Activated CD4-positive, alpha-beta memory T cell treated with anti-CD3 and anti-CD28 coated beads for 36 hours (primary cell): ENCODE measurements at regions not wholly inside any gene's neighbourhood (a gene's known extent, or its start where the extent isn't known, plus 50 kb on each side); places are given as distances from the start of the nearest gene placed in this dataset.

Experiments
- CTCF ChIA-PET: fragments of 350-600 bp; sonication (Branson Sonifier 250); formaldehyde crosslinking; loops from one replicate; lab custom pipeline; 2021; ENCODE audit warnings: antibody characterized with exemption, inconsistent platforms; lab: Charles Lee
- POLR2A ChIA-PET: fragments of 350-600 bp; sonication (Branson Sonifier 250); formaldehyde crosslinking; loops from one replicate; lab custom pipeline; 2021; ENCODE audit warnings: antibody characterized with exemption; lab: Charles Lee
- DNase-seq: peaks from one replicate; pipeline ENCODE4 v3.0.0-alpha.2; 2020
- H3K27ac Mint-ChIP-seq: one replicate; pipeline ENCODE4 v1.8.0; 2021; ENCODE audit warnings: mixed read lengths
- H3K27me3 Mint-ChIP-seq: one replicate; pipeline ENCODE4 v1.8.0; 2021; ENCODE audit warnings: mixed read lengths
- H3K36me3 Mint-ChIP-seq: one replicate; pipeline ENCODE4 v1.8.0; 2021; ENCODE audit warnings: mixed read lengths
- H3K4me1 Mint-ChIP-seq: one replicate; pipeline ENCODE4 v1.8.0; 2021; ENCODE audit warnings: low read depth, mixed read lengths
- H3K4me3 Mint-ChIP-seq: one replicate; pipeline ENCODE4 v1.8.0; 2021; ENCODE audit warnings: mild to moderate bottlenecking, mixed read lengths
- H3K9me3 Mint-ChIP-seq: one replicate; pipeline ENCODE4 v1.8.0; 2021; ENCODE audit warnings: mixed read lengths
- intact Hi-C: fragments of 100-400 bp; cut with micrococcal nuclease; formaldehyde crosslinking; loops from one replicate; pipeline ENCODE4 v1.15.1; 2023

DNA sequence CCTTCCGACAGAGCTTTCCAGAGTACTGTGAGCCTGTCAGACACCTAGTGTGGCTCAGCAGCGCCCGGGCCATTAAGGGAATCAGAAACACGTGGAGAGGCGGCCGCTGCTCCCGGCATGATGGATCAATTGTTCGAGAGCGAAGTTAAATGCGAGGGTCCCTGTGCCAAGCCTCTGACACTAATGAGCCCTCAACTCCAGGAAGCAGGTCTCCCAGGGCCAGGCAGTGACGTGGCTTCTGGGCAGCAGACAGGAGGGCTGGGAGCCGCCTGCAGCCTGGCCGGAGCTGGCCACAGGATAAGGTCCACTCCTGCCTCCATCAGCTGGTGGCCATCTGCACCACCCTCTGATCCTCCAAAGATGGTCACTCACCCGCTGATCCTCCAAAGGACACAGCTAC is 67.5 kb upstream of the CLDN14 start:
- POLR2A ChIA-PET, result no interaction called here
- CTCF ChIA-PET, result interaction anchor here (1.1 kb wide), 1 partner anchor 166 kb away, joined by 3 read pairs; no protein-coding TSS in a partner anchor
- intact Hi-C loops, result no loop called here
- Mint-ChIP-seq H3K4me3 (no peak overlapping the region), H3K9me3 (no peaks in the 10 kb centered on the region), H3K27me3 (peaks cover 10% of the 10 kb centered on the region), H3K36me3 (no peaks in the 10 kb centered on the region), H3K27ac (no peak overlapping the region), H3K4me1 (no peaks in the 10 kb centered on the region)
- no peak for DNase-seq

DNA sequence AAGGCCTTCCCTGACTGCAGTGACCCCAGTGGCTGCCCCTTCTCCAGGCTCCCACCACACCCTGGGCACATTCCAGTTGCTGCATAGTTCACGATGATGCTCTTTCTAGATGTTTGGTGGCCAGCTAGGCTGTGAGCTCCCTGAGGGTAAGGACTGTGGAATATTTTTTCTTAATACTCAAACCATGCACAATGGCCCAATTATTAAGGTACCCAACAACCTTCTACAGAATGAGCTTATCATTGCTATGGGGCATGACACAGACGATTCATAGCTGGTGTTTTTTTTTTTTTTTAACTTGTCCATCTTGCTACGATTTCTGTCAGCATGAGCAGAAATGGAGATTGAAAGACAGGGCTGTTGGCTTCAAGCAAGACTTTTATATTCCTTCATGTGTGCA is 68.9 kb upstream of the CLDN14 start:
- Mint-ChIP-seq H3K4me3 (no peak overlapping the region), H3K4me1 (no peaks in the 10 kb centered on the region), H3K27me3 (peaks cover 8% of the 10 kb centered on the region), H3K9me3 (no peaks in the 10 kb centered on the region), H3K27ac (no peak overlapping the region), H3K36me3 (no peaks in the 10 kb centered on the region)
- ChIA-PET POLR2A (no interaction called here), CTCF (no interaction called here)
- DNase-seq, result no peak
- intact Hi-C loops, result no loop called here

- no peaks in the 10 kb centered on the region for H3K9me3 Mint-ChIP-seq
- no peaks in the 10 kb centered on the region for H3K36me3 Mint-ChIP-seq
- H3K4me3 Mint-ChIP-seq, result no peak overlapping the region
- ChIA-PET POLR2A (no interaction called here), CTCF (no interaction called here)
- no peaks in the 10 kb centered on the region for H3K4me1 Mint-ChIP-seq
- H3K27ac Mint-ChIP-seq, result no peak overlapping the region
- peaks cover 10% of the 10 kb centered on the region for H3K27me3 Mint-ChIP-seq
- no peak for DNase-seq
- intact Hi-C loops, result no loop called here
These were observed 69.5 kb upstream of the CLDN14 start for GRCh38 chr21:36549470-36549869.

- intact Hi-C loops, result no loop called here
- Mint-ChIP-seq H3K27ac (no peak overlapping the region), H3K9me3 (no peaks in the 10 kb centered on the region), H3K4me3 (no peak overlapping the region), H3K4me1 (no peaks in the 10 kb centered on the region), H3K27me3 (peaks cover 9% of the 10 kb centered on the region), H3K36me3 (no peaks in the 10 kb centered on the region)
- CTCF ChIA-PET, result no interaction called here
- DNase-seq, result no peak
- POLR2A ChIA-PET, result no interaction called here
These were observed 70.8 kb upstream of the CLDN14 start for GRCh38 chr21:36550761-36551160.

- DNase-seq, result no peak
- Mint-ChIP-seq H3K27me3 (peaks cover 9% of the 10 kb centered on the region), H3K4me3 (no peak overlapping the region), H3K36me3 (no peaks in the 10 kb centered on the region), H3K4me1 (no peaks in the 10 kb centered on the region), H3K9me3 (no peaks in the 10 kb centered on the region), H3K27ac (no peak overlapping the region)
- ChIA-PET POLR2A (no interaction called here), CTCF (no interaction called here)
- intact Hi-C loops, result no loop called here
These were observed 71.4 kb upstream of the CLDN14 start for GRCh38 chr21:36551321-36551720.

DNA sequence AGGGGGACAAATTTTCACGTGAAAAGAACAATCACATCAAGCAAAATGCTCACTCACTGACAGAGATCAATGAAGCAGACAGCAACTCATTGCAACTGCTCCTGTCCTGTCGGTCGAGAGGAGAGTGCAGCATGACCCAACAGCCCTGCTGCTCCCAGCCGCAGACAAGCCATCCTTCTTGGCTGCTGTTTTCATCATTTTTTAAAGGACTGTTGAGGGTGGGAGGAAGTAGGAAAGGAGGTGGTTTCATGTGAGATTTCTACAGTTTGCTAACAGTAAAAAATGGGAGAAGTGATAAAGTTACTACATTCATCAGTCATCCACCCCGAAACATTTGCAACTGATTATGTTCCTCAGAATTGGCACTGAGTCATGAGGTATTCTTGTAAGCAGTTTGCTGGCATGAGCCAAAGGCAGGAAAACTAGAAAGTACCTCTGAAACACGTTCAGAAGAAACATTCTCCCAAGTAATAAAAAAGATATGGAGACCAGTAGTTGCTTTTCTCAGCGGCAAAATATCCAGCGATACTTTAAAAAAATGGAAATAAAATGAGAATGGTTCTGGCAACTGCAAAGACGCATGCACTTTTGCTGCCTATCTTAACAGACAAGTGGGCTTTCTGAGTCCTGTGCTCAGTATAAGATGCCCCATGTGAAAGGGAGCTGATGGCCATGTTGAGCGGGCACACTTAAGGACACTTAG is 72.0 kb upstream of the CLDN14 start:
- Mint-ChIP-seq H3K4me1 (no peaks in the 10 kb centered on the region), H3K36me3 (no peaks in the 10 kb centered on the region), H3K9me3 (no peaks in the 10 kb centered on the region), H3K27ac (no peak overlapping the region), H3K27me3 (peaks cover 10% of the 10 kb centered on the region), H3K4me3 (no peak overlapping the region)
- CTCF ChIA-PET, result no interaction called here
- intact Hi-C loops, result no loop called here
- POLR2A ChIA-PET, result no interaction called here
- DNase-seq, result no peak

DNA sequence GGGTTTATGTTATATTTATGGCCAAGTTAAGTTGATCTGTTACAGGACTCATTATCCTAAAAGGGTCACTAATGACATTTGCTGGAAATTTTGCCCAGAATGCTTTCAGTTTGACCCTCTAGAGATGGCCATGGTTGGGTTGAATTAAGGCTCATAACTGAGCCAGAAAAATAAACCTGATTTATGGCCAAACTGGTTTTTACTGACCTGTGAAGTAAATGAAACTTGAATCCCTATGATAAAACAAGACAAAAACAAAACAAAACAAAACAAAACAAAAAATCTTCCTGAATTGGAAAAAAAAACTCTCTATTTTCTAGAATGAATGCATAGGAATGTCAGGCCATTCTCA is 72.5 kb upstream of the CLDN14 start:
- DNase-seq, result no peak
- no peaks in the 10 kb centered on the region for H3K4me1 Mint-ChIP-seq
- no peak overlapping the region for H3K27ac Mint-ChIP-seq
- ChIA-PET POLR2A (interaction anchor here (0.6 kb wide), 1 partner anchor 135 kb away, joined by 3 read pairs; no protein-coding TSS in a partner anchor), CTCF (no interaction called here)
- no peaks in the 10 kb centered on the region for H3K36me3 Mint-ChIP-seq
- intact Hi-C loops, result no loop called here
- peaks cover 11% of the 10 kb centered on the region for H3K27me3 Mint-ChIP-seq
- H3K9me3 Mint-ChIP-seq, result no peaks in the 10 kb centered on the region
- H3K4me3 Mint-ChIP-seq, result no peak overlapping the region

GRCh38 chr21:36553406-36553805 is 73.5 kb upstream of the CLDN14 start:
- H3K27me3 Mint-ChIP-seq, result peaks cover 9% of the 10 kb centered on the region
- no peaks in the 10 kb centered on the region for H3K4me1 Mint-ChIP-seq
- no peak overlapping the region for H3K4me3 Mint-ChIP-seq
- ChIA-PET POLR2A (no interaction called here), CTCF (no interaction called here)
- H3K27ac Mint-ChIP-seq, result no peak overlapping the region
- no peaks in the 10 kb centered on the region for H3K36me3 Mint-ChIP-seq
- intact Hi-C loops, result no loop called here
- no peak for DNase-seq
- H3K9me3 Mint-ChIP-seq, result peaks cover 2% of the 10 kb centered on the region

GRCh38 chr21:36554411-36555157 is 74.7 kb upstream of the CLDN14 start:
- ChIA-PET POLR2A (no interaction called here), CTCF (no interaction called here)
- no peaks in the 10 kb centered on the region for H3K36me3 Mint-ChIP-seq
- no peaks in the 10 kb centered on the region for H3K4me1 Mint-ChIP-seq
- H3K27me3 Mint-ChIP-seq, result peaks cover 9% of the 10 kb centered on the region
- H3K27ac Mint-ChIP-seq, result no peak overlapping the region
- no peak overlapping the region for H3K4me3 Mint-ChIP-seq
- DNase-seq, result no peak
- intact Hi-C loops, result no loop called here
- peaks cover 2% of the 10 kb centered on the region for H3K9me3 Mint-ChIP-seq

DNA sequence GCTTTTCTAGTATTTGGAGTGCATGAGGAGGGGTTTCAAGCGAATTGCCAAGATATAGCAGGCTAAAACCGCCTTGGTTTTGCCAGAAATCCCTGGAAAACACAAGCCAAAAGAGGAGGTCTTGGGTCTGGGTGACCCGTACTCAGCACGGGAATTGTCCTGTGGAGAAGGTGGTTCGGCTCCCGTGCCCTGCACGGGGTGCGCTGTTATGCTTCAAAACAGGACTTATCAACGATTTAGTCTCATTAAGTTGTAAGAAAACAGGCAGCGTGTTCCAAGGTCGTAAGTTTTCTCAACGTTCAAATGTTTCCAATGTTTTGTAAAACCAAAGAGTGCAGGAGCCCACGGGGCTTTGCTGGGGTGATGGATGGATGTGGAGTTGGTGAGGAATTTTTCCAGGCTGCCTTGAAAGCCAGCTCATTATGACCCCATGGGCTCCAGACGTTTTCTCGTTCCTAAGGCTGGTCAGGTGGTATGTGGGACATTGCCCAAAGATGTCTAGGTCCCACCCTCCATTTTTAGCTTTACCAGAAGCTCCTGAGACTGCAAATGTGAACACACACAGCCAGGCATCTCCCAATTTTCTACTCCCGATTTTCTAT is 75.4 kb upstream of the CLDN14 start:
- no peak overlapping the region for H3K4me3 Mint-ChIP-seq
- H3K36me3 Mint-ChIP-seq, result no peaks in the 10 kb centered on the region
- no peaks in the 10 kb centered on the region for H3K4me1 Mint-ChIP-seq
- POLR2A ChIA-PET, result no interaction called here
- CTCF ChIA-PET, result interaction anchor here (0.6 kb wide), 1 partner anchor 24 kb away, joined by 3 read pairs; no protein-coding TSS in a partner anchor
- H3K27me3 Mint-ChIP-seq, result peaks cover 9% of the 10 kb centered on the region
- H3K9me3 Mint-ChIP-seq, result peaks cover 2% of the 10 kb centered on the region
- DNase-seq, result no peak
- intact Hi-C loops, result no loop called here
- no peak overlapping the region for H3K27ac Mint-ChIP-seq

- H3K9me3 Mint-ChIP-seq, result peaks cover 2% of the 10 kb centered on the region
- DNase-seq, result no peak
- POLR2A ChIA-PET, result no interaction called here
- intact Hi-C loops, result no loop called here
- H3K4me3 Mint-ChIP-seq, result no peak overlapping the region
- H3K4me1 Mint-ChIP-seq, result no peaks in the 10 kb centered on the region
- peaks cover 8% of the 10 kb centered on the region for H3K27me3 Mint-ChIP-seq
- no peaks in the 10 kb centered on the region for H3K36me3 Mint-ChIP-seq
- CTCF ChIA-PET, result no interaction called here
- H3K27ac Mint-ChIP-seq, result no peak overlapping the region
These were observed 77.4 kb upstream of the CLDN14 start for GRCh38 chr21:36557316-36557715.

GRCh38 chr21:36560933-36561575 is 81.1 kb upstream of the CLDN14 start:
- Mint-ChIP-seq H3K27me3 (peaks cover 8% of the 10 kb centered on the region), H3K36me3 (no peaks in the 10 kb centered on the region), H3K9me3 (peaks cover 2% of the 10 kb centered on the region), H3K27ac (no peak overlapping the region), H3K4me1 (no peaks in the 10 kb centered on the region), H3K4me3 (no peak overlapping the region)
- intact Hi-C loops, result no loop called here
- ChIA-PET POLR2A (no interaction called here), CTCF (no interaction called here)
- DNase-seq, result no peak
